ENCODE measurements at regions not wholly inside any gene's neighbourhood (a gene's known extent, or its start where the extent isn't known, plus 50 kb on each side); places are given as distances from the start of the nearest gene placed in this dataset.

- H3K4me3 ChIP-seq (replicated peaks in 1 of 2; ENCODE audit: low read depth in 1 of 2, low read length in 2 of 2) = no peak overlapping the region
- no peak overlapping the region for H3K4me2 ChIP-seq (ENCODE audit: low read length)
- no peaks in the 10 kb centered on the region for H3K79me2 ChIP-seq (ENCODE audit: insufficient read depth, low read length)
- no peak overlapping the region for H3K27ac ChIP-seq (ENCODE audit: low read depth, low read length)
- ChIA-PET RAD21 (ENCODE audit: low non-redundant PET in 1 of 2, low total read pairs in 2 of 2, uncharacterized antibody in 2 of 2, unreplicated experiment in 2 of 2) (no interaction called here), POLR2A (no interaction called here), CTCF (no interaction called here)
- H3K36me3 ChIP-seq (ENCODE audit: control insufficient read depth in 1 of 2, insufficient read depth in 2 of 2, low read length in 2 of 2) = no peaks in the 10 kb centered on the region
- DNase-seq (ENCODE audit: low read depth, low spot score) (no peak), ATAC-seq (no peak)
- H3K9ac ChIP-seq (ENCODE audit: low read length) = no peak overlapping the region
- H4K20me1 ChIP-seq (ENCODE audit: insufficient read depth) = no peaks in the 10 kb centered on the region
- H3K27me3 ChIP-seq (ENCODE audit: insufficient read depth, low read length) = no peaks in the 10 kb centered on the region
- H3K4me1 ChIP-seq (ENCODE audit: control insufficient read depth in 1 of 2, insufficient read depth in 2 of 2, low read length in 2 of 2) = no peaks in the 10 kb centered on the region
- no peaks in the 10 kb centered on the region for H3K9me2 ChIP-seq (ENCODE audit: insufficient read depth)
- no TSS peak for BruUV-seq (replicated peaks)
- TF ChIP-seq ATF3 (IDR thresholded peaks at IDR 0.05) (no peak), ZNF274 (IDR thresholded peaks at IDR 0.05; ENCODE audit: low read depth, low read length) (no peak), ELF1 (IDR thresholded peaks at IDR 0.05; ENCODE audit: borderline replicate concordance, low read depth) (no peak), SP1 (IDR thresholded peaks at IDR 0.05; ENCODE audit: low read depth) (no peak), ZBTB33 (IDR thresholded peaks at IDR 0.05; ENCODE audit: extremely low read depth, insufficient replicate concordance, low read length) (no peak), SIN3A (IDR thresholded peaks at IDR 0.05; ENCODE audit: low read depth) (no peak), EZH2phosphoT487 (IDR thresholded peaks at IDR 0.05; ENCODE audit: borderline replicate concordance) (no peak), CEBPB (IDR thresholded peaks at IDR 0.05; ENCODE audit: low read depth) (no peak)
- TF ChIP-seq, protein P1, sequence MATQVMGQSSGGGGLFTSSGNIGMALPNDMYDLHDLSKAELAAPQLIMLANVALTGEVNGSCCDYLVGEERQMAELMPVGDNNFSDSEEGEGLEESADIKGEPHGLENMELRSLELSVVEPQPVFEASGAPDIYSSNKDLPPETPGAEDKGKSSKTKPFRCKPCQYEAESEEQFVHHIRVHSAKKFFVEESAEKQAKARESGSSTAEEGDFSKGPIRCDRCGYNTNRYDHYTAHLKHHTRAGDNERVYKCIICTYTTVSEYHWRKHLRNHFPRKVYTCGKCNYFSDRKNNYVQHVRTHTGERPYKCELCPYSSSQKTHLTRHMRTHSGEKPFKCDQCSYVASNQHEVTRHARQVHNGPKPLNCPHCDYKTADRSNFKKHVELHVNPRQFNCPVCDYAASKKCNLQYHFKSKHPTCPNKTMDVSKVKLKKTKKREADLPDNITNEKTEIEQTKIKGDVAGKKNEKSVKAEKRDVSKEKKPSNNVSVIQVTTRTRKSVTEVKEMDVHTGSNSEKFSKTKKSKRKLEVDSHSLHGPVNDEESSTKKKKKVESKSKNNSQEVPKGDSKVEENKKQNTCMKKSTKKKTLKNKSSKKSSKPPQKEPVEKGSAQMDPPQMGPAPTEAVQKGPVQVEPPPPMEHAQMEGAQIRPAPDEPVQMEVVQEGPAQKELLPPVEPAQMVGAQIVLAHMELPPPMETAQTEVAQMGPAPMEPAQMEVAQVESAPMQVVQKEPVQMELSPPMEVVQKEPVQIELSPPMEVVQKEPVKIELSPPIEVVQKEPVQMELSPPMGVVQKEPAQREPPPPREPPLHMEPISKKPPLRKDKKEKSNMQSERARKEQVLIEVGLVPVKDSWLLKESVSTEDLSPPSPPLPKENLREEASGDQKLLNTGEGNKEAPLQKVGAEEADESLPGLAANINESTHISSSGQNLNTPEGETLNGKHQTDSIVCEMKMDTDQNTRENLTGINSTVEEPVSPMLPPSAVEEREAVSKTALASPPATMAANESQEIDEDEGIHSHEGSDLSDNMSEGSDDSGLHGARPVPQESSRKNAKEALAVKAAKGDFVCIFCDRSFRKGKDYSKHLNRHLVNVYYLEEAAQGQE (IDR thresholded peaks at IDR 0.05; ENCODE audit: low read depth) = no peak
- intact Hi-C loops (cut with micrococcal nuclease) = no loop called here
- H2AFZ ChIP-seq (ENCODE audit: low read depth, low read length, poor library complexity, severe bottlenecking) = no peak overlapping the region
- peaks cover 0 to 20% of the 10 kb centered on the region in 2 experiments; a peak in 2 of 4 replicates for H3K9me3 ChIP-seq (ENCODE audit: control insufficient read depth in 1 of 2, insufficient read depth in 1 of 2, low read depth in 1 of 2, low read length in 2 of 2)
Measured at GRCh38 chr15:25947323-25948314, 84.5 kb upstream of the ATP10A start.
